IPS DF 4.7 (cell line): ENCODE measurements at regions not wholly inside any gene's neighbourhood (a gene's known extent, or its start where the extent isn't known, plus 50 kb on each side); places are given as distances from the start of the nearest gene placed in this dataset.

Source experiments
- DNase-seq: peaks from one replicate; pipeline ENCODE4 v3.0.0-alpha.2; 2013; ENCODE audit warnings: low spot score; ENCODE audit errors: extremely low read depth

DNA sequence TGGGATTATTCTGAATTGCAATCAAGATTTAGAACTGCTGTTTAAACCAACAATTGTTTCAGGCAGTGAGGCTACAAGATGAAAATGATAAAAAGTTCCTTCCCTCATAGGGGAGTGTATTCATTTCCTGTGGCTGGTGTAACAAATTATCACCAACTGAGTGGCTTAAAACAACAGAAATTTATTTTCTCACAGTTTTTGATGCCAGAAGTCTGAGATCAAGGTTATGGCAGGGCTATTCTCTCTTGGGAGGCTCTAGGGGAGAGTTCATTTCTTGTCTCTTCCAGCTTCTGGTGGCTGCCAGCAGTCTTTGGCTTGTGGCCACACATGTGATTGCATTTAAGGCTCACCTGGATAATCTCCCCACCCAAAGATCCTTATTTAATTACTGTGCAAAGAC is 290.5 kb upstream of the ZSWIM2 start:
- no peak for DNase-seq

DNA sequence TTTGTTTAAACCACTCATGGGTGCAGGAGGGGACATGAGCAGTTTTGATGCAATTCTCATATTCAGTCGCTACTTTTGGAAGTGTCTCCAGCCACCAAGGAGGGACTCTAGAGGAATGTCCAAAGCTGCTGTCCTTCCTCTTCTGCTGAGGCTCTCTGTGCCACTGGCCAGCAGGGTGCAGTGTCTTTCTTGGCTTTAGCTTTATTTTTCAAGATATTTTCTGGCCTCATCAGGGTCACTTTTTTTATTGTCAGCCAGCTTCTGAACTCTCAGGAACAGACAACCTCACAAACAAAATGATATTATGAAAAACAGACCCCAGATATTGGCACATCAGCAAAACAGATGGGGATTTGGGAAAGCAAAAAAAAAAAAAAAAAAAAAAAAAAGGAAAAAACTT is 289.3 kb upstream of the ZSWIM2 start:
- peak; percentile 9 for DNase-seq

DNA sequence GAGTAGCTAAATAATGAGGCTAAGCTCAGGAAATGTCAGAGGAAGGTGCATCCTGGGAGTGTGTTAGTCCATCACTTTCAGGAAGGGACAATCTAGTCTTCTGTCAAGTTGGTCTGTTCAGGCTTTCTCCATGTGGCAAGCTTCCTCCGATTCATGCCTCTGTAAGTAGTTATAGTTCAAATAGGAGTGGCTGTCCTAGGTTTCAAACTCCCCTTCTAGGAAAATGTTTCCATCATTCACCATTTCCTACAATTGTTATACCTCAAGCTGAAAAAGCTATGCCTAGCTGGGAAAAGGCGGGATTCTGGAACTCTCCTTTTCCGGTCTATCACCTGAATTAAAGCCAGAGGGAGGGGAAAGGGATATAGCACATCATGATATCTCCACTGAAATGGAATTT is 287.7 kb upstream of the ZSWIM2 start:
- DNase-seq: no peak

DNA sequence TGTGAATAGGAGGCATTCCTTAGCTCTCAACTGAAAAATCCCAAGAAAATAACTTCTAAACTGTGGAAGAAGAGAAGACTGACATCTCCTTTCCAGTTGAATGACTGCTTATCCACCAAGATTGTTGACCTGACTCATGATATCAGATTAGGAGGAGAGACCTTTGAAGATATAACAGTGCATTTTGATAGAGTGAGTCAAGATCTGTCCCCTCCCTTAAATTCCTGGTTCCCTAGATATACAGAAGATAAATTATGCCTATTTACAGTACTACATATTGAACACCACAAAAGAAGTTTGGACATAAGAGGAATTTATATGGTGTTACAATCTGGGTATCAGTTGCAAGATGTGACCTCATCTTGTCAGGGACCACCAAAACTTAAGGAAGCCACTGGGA is 285.3 kb upstream of the ZSWIM2 start:
- DNase-seq: no peak

DNA sequence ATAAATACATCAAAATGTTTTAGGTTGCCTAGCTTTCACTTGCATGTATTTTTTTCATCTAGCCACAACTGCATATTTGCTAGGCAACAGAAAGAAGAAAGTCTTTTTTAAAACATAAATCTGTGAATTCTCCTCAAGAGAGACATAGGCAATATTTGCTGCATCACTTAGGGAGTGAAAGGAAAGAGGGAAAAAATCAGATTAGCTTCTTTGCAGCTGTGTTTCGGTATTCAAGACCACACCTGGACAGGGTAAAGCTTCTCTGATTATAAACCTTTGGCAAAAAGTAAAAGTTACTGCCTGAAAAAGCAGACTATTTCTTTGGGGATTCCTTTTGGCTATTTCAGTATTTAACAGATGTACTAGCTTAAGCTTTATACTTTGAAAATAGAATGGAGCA is 280.9 kb upstream of the ZSWIM2 start:
- DNase-seq: no peak

DNA sequence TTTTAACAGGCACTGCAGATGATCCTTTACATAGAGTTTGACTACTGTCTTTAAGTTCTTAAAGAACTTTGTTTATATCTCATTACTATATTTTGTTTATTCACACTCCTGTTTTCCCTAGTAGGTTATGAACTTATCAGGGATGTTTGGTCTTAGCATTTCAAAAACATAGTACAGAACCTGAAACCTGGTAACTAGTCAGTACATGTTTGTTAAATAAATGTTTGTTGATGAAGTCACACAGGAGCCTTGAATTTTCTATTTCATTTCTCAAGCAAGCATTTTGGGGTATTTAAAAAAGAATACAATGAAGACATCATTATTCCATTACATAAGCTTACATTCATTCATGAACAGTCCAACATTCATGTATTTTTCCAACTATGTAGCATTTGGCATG is 280.3 kb upstream of the ZSWIM2 start:
- no peak for DNase-seq

DNA sequence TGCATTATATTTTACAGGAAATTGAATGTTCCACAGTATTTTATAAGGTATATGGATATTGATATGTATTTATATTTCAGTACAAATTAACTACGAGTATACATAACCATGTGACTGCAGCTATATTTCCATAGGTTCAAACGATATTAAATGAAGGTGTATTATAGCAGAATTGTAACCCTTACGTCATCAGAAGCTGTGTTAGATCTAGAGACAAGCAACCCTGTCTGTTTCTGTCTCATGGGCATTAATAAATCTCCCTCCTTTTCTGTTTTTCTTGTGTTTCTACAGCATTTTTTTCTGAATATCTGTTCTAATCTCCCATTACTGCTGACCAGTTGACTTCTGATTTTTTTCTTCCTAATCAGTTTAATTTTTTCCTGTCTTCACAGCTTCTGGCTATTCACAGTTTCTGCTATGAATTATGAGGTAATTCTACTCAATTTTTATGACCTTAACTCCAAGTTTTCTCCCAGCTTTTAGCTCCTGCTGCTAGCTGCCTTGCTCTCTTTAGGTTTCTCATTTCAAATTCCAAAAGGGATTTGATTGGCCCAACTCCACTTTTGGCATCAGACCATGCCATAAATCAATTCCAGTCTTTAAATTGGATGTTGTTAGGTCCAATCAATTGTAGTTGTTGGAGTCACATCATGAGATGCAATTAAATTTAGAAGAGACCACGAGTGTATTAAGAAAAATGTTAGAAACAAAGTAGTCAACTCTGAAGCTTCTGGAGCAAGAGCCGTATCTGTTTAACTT is 277.5 kb upstream of the ZSWIM2 start:
- no peak for DNase-seq

DNA sequence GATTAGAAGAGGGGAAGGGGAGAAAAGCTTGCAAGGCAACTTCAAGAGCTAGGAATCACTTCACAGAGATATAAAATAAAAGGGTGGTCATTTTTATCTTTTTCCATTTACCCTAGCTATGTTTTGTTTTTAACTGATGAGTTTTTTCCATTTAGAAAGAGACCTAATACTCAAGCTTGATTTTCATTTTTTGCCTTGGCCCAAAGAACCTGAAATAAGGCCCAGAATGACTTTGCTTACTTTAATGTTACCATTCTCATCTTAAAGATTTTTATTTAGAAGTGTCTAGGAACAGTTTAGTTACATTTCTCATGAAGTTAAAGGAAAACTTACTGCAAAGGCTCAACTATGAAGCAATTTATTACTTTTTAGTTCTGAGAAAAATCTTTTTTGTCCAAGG is 276.3 kb upstream of the ZSWIM2 start:
- no peak for DNase-seq

DNA sequence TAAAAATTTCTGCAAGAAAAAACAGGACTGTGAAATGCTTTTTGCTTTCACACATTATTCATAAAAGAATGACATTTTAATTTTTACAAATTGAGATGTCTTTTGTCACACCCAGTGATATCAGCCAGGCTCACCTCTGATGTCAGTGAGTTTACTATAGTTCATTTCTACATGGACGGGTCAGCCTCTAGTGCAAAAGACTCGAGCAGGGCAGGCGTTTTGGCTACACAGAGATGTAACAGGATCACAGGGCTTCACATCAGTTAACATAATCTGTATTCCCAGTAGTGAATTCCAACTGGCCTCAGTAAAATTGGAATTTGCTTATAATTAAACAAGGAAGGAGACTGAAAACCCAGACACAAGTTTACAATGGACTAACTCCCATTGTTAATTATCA is 275.6 kb upstream of the ZSWIM2 start:
- no peak for DNase-seq

DNA sequence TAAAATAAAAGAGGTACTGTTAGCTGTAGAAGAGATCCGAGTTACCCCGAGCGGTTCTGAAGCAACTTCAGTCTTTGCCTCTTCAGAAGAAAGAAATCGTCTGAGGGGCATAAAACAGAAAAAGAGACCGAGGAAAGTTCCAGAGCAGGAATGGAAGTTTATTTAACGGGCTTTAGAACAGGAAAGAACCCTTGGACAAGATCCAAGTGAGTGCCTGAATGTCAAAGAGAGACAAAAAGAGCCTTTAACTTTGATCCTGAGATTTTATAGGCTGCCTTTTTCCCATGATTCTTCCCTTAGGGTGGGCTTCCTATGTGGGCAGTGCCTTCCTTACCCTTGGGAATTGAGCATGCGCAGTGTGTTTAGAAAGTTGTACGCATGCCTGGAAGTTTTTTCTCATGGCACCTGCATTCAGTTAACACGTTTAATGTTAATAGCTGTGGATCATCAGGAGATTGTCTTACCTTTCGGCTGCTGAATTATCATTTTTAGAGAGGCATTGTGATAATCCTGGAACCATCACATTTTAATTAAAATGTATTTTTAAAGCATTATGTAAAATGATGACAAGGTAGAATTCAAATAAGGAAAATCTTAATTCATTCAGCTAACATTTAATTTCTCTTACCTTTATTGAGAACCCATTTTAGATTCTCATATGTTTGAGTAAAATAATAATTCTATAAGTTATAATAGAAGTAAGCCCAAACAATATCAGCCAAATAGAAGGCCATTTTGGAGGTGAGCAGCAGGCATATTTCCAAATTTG is 269.5 kb upstream of the ZSWIM2 start:
- DNase-seq: no peak

DNA sequence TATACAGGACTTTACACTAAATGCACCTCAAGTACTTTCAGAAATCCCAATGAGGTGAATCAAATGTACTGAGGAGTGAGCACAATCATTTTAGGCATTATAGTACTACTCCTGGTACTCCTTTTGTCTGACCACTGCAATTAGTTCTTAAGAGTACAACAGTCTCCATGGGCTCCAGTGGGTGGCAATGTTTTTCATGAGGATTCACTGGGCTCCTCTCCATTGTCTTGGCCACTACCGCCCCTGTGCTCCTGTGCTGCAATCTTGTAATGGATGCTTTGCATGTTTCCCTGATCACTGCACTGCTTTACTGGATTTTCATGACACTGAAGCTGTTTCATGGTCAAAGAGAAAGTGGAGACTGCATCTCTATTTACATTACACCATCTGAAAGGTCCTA is 268.5 kb upstream of the ZSWIM2 start:
- no peak for DNase-seq

DNA sequence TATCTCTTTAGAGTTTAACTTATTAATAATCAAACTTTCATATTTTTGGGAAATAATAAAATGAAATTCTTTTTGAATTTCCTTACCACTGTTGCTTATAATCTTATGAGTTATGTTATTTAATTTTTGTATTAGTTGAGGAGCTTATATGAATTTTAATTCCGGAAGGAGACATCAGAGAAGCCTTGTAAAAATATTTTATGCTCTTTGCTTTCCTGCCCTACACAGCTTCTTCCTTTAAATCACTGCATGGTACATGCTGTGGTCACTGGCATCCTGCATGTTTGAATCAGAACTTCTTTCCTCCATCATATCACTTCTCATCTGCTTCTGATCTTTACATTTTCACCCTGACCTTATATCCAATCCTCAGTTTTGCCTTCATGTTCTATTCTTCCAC is 266.7 kb upstream of the ZSWIM2 start:
- no peak for DNase-seq

DNA sequence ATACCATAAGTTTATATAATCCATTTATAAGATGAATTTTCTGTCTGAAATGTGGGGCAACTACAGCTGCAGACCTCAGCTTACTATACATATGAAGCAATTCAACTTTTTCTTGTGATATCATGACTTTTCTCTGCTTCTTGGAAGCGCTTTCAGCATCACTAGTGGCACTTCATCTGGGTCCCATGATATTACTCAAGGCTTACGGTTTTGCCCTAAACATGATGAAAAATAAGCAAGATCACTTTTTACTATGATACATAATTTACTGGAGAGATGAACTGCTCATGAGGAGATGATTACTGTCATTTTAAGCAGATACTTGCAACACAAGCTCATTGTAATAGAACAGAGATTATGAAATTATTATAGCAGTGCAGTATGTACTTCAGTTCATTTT is 258.0 kb upstream of the ZSWIM2 start:
- DNase-seq: no peak

DNA sequence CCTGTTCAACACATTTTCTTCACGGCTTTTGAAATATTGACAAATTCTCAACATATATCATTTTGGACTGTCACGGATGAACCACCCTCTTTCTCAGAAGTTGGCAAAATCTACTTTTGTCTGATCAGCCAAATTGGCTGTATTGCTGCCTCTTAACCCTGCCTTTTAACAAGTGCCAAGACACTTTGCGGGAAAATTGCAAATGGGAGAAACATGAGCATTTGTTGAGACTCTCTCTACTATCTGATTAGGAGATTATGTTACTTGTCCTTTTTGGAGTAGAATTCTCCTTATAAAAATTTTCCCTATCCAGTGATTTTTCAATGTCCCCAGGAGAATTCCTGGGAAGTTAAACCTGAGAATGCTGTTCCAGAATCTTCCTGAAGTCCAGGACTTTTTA is 256.2 kb upstream of the ZSWIM2 start:
- DNase-seq: no peak

DNA sequence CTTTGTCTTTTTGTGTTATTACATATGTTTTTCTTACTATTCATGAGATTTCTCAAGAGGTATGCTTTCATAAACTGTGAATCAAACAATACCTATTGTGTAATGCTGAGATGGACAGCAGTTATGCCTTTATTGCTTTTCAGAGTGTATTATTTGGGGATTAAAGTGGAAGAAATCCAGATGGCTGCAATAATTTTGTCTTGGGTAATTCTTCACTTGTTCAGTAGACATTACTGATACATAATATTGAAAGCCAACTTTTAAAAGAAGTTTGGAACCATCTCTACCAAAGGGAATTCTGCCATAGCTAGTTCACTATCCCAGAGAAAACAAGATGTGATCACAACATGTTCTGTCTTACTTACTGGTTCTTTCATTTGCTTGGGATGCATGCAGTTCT is 253.4 kb upstream of the ZSWIM2 start:
- no peak for DNase-seq

DNA sequence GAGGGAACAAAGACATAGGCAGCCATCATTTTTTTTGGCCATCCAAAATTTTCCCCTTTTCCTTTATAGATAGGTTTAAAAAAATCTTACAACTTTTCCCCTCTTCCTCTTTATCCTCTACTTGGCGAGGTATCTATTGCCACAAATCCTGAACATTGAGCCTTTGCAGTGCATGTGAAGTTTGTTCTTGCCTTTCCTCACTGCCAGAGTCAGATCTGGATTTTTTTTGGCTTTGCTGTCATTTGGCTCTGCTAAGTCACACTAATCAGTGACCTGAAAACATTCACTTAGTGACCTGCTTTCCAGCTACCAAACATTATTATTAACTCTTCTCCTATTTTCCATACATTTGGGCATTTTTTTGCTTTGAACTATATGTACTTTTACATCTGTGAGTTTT is 249.2 kb upstream of the ZSWIM2 start:
- DNase-seq: no peak

DNA sequence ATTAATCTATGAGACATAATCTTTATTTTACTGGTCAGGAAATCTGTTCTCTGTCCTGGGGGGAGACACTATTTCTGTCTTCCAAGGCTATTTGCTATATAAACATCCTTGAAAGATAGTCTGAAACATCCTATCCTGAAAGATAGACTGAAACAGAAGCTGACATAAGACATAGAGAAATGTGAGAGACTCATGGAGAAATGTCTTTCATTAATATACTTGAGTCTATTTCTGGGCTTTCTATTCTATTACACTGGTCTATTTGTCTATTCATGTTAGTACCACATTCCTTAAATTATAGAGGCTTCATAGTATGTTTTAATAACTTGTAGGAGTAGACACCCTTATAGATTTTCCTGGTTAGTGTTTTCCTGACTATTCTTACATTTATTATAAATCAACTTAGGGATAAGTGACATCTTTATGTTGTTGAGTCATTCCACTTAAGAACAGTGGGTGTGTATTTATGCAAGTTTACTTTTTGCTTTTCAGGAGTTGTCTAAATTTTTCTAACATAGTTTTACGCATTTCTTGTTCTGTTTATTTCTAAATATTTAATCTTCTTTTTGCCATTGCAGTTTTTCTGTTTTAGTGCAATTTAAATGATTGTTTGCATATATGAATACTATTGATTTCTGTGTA is 244.9 kb upstream of the ZSWIM2 start:
- no peak for DNase-seq

DNA sequence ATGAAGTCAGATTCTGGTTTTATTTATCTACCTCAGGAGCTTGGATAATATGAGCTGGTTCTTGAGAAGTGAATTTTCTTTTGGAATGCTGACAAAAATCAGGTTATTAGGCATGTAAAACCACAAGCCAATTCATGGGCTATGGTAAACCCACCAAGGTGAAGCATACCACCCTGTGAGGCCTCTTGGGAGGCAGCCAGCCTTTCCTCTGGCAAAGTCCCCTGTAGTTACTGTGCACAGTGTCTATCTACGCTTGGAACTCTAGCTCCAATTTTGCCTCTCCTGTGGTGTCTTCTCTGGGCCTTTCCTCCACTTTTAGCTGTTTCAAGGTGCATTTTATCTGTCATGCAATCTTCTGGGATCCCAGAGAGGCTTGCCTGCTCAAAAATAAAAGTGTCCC is 242.7 kb upstream of the ZSWIM2 start:
- DNase-seq: no peak

DNA sequence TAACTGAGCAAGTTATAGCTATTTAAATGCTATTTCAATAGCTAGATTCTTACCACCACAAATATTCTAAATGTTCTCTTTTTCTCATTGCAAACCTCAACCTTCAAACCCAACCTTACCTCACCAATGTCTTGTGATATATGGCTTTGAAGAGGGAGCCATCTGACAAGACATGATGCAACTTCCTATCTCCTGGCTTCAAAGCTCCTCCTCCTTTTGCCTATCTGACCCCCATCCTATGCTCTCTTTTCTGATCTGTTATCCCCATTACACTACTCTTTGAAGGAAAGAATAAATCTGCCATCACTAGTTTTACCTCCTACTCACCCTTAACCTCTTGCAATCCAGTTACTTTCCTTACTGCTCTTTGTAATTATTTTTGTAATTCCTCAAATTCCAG is 235.6 kb upstream of the ZSWIM2 start:
- DNase-seq: no peak

DNA sequence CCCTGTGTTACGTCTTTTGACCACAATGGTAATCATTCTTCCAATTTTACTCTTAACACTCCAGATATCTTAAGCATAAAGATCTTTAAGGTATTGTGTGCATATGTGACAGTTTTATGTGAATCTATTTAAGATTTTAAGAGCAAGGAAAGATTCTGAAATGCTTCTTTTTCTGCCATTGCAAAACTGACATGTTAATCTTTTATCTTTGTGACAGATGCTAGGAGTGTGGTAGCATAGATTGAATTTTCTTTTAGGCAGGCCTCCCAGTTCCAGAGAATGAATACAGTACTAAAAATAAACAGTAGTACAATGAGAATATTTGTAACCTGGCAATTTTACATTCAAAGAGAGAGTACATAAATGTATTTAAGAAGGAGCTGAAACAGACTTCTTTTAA is 232.5 kb upstream of the ZSWIM2 start:
- no peak for DNase-seq

DNA sequence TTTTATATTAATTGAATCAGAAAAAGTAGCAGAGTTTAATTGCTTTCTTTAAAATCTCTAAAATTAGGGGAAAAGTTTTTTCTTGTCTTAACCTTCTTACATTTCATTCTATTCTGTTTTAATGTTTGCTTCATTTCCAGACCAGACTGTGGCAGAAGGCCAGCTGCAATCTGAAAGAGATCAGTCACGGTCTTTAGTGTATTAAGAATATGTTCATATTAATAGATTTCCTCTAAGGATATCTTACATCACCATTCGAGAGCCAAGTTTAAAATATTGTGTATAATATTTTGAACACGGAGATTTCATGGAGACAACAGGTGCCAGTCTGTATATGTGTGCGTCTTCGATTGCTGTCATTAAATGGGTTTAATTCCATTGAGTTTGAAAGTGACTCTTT is 230.9 kb upstream of the ZSWIM2 start:
- DNase-seq: no peak

DNA sequence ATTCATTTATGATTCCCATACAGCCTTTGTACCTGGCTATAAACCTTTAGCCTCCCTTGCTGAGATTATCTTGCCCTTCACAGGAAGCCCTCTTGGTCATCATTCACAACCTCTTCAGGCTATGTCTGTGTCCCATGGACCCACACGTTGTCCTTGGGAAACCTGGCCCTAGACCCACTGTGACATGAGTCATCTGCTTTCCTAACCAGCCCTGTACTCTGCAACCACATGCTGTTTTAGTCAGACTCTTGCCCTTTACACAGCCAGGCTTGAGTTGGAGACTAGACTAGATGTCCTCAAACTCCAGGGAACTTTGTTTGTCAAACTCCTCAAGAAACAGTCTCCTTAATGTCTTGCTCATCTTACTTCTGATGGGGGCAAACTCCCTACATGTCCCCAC is 229.3 kb upstream of the ZSWIM2 start:
- no peak for DNase-seq

DNA sequence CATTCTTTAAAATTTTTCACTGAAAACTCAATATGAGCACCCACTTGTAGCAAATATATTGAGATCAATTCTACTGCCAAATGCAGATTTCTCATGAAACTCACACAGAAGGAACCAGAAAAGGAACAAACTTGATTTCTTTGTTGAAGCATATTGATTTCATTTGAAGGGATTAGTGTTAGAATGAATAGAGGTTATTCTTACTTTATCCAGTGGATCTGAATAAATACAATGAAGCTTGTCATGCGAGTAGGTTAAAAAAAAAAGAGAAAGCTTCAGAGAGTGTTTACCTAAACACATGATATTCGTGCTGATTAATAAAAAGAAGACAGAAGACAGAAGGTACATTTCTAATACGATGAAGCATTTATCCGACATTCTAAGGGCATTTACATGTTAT is 226.7 kb upstream of the ZSWIM2 start:
- no peak for DNase-seq
